Kasumi-1 (cell line): ENCODE measurements at regions not wholly inside any gene's neighbourhood (a gene's known extent, or its start where the extent isn't known, plus 50 kb on each side); places are given as distances from the start of the nearest gene placed in this dataset.
"Not testable (repeated sequence)": the region's sequence is repeated elsewhere in the genome, so short reads cannot be mapped to it uniquely, and the experiment has no call there.

ENCODE experiments used
- DNase-seq, 2 experiments: peaks; one replicate each; lab custom pipeline; 2025; lab: John Stamatoyannopoulos, UW

- DNase-seq: no peak
These were observed 207.3 kb upstream of the MAGEB2 start for GRCh38 chrX:30008031-30008430.

GRCh38 chrX:30010471-30010870 is 204.9 kb upstream of the MAGEB2 start:
- DNase-seq: no peak

DNA sequence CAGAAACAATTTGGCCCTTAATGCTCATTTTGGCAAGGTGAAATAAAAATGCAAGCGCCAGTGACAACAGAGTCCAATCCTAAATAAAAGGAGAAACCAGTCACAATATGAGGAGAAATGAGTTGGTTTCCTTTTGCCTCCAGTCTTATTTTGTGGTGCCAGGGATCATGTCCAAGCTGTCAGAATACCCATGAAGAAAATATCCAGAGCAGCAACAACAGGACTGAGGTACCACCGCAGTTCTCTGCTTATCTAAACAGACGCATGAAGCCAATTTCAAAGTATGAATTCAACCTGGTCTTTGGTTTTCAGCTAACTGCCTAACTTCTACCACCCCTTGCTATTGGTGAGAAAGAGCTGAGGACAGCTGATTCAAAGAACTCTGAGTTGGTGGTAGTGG is 199.9 kb upstream of the MAGEB2 start:
- DNase-seq: no peak

- no peak for DNase-seq
These were observed 187.7 kb upstream of the MAGEB2 start for GRCh38 chrX:30027636-30028035.

- DNase-seq: not testable (repeated sequence)
These were observed 179.0 kb upstream of the MAGEB2 start for GRCh38 chrX:30036406-30036805.

DNA sequence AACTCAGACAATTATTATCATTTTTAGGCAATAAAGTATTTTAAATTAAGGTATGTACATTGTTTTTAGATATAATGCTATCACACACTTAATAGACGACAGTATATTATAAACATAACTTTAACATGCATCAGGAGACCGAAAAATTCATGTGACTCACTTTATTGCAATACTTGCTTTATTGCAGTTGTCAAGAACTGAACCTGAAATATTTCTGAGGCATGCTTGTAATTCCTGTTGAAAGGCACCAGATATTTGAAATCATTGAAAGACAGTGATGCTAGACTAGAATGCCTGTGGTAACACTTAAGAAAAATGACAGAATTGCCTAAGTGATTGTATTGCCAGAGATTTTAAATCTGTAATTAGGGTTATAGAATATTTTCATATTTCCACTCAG is 175.6 kb upstream of the MAGEB2 start:
- DNase-seq: no peak

DNA sequence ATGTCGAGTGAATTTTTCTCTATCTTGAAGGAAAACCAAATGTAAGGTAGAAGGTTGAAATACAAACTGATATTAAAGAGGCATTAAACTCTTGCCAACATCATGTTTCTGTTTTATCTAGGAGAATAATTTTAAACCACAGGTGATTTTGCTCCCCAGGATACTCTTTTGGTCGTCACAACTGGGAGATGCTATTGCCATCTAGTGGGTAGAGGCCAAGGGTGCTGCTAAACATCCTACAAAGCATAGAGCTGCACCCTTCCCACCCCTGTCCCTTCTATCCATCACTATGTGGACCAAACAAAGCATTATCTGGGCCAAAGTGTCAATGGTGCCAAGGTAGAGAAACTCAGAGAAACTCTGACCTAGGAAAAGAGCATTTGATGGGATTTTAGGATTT is 154.6 kb upstream of the MAGEB2 start:
- DNase-seq: peak in 1 of 2 experiments; percentile 15

- no peak for DNase-seq
These were observed 150.1 kb upstream of the MAGEB2 start for GRCh38 chrX:30065226-30065625.

- no peak for DNase-seq
These were observed 147.7 kb upstream of the MAGEB2 start for GRCh38 chrX:30067677-30068076.

- DNase-seq: no peak
These were observed 129.8 kb upstream of the MAGEB2 start for GRCh38 chrX:30085571-30085970.

DNA sequence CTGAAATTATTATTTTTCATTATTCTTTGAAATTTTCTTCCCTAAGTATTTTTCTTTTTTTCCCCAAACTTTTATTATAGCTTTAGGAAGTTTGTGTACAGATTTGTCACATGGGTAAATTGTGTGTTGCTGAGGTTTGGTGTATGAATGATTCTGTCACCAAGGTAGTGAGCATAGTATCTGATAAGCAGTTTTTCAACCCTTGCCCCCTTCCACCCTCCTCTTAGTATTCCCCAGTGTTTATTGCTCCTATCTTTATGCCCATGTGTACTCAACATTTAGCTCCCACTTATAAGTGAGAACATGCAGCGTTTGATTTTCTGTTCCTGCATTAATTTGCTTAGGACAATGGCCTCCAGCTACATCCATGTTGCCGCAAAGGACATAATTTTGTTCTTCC is 103.9 kb upstream of the MAGEB2 start:
- no peak for DNase-seq

- DNase-seq: peak; percentile 32 to 35
These were observed 73.4 kb upstream of the MAGEB2 start for GRCh38 chrX:30141966-30142365.

GRCh38 chrX:30144221-30144620 is 71.1 kb upstream of the MAGEB2 start:
- no peak for DNase-seq

DNA sequence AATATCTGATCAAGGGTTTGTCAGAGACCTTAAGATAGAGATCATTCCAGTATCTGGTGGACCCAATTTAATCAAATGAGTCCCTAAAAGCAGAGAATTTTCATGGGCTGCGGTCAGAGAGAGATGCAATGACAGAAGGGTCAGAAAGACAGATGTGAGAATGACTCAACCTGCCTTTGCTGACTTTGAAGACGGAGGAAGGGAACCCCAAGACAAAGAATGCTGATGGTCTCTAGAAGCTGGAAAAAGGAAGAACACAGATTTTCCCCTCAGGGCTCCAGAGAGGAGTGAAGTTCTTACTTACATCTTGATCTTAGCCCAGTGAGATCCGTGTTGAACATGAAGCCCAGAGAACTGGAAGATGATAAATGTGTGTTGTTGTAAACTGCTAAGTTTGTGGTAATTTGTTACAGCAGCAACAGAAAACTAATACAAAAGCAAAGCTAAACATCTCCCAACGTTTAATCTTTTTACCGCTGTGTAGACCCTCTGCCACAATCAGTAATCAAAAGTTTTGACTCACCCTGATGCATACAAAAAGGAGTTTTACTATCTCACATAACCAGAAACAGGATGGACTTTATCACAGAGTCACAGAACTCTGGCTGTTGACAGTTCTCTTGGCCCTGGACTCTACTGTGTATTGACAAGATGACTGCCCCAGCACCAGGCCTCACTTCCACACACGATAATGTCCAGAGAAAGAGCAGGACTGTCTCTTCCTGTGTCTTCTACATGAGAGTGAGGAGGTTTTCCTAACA is 70.2 kb upstream of the MAGEB2 start:
- no peak for DNase-seq

DNA sequence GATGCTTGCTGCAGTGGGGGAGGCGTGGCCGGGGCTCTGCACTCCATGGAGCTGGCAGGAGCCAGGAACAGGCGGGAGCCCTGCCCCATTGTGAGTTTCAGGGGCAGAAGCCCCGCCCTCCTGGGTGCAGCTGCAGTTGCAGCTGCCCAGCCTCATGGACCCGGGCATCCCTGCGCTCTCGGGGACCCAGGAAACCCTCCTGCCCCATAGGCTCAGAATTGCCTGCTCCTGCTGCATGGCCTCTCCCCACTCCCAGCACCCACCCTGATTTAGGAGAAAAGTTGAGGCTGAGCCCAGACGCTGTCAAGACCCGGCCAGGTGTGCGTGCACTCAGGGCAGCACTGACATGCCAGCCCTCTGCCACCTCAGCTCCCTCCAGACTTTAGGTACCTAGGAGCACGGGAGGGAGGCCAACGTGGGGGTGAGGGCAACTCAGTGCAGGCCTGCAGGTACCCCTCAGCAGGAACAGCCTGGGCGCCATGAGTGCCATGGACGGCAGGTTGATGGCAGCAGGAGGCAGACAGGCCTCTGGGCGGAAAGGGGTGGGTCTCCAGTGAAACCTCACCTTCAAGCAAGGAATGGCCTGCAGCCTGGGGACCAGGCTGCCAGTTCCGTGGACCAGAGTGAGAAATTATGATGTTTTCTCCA is 67.2 kb upstream of the MAGEB2 start:
- DNase-seq: no peak

GRCh38 chrX:30149206-30149605 is 66.2 kb upstream of the MAGEB2 start:
- DNase-seq: not testable (repeated sequence)

- DNase-seq: no peak
These were observed 65.0 kb upstream of the MAGEB2 start for GRCh38 chrX:30150196-30150895.

GRCh38 chrX:30151964-30152363 is 63.4 kb upstream of the MAGEB2 start:
- no peak for DNase-seq

- DNase-seq: no peak
These were observed 62.0 kb upstream of the MAGEB2 start for GRCh38 chrX:30153175-30153880.

DNA sequence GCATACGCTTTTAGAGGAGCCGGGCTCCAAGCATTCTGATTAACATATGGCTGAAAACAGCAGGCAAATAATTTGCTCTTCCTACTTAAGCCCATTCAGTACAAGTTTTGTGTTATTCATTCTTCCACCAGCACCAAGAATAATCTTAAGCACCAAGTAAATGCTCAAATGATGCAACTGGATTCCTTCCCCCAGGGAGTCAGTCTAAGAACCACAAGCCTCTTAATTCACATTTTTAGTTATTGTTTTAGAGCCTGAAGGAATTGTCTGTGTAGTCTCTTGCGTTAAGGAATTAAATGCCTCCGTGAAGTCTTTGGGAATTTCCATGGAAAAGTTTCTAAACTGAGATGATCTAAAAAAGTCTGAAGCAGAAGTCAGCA is 61.5 kb upstream of the MAGEB2 start:
- DNase-seq: no peak

- no peak for DNase-seq
These were observed 59.4 kb upstream of the MAGEB2 start for GRCh38 chrX:30156009-30156408.

DNA sequence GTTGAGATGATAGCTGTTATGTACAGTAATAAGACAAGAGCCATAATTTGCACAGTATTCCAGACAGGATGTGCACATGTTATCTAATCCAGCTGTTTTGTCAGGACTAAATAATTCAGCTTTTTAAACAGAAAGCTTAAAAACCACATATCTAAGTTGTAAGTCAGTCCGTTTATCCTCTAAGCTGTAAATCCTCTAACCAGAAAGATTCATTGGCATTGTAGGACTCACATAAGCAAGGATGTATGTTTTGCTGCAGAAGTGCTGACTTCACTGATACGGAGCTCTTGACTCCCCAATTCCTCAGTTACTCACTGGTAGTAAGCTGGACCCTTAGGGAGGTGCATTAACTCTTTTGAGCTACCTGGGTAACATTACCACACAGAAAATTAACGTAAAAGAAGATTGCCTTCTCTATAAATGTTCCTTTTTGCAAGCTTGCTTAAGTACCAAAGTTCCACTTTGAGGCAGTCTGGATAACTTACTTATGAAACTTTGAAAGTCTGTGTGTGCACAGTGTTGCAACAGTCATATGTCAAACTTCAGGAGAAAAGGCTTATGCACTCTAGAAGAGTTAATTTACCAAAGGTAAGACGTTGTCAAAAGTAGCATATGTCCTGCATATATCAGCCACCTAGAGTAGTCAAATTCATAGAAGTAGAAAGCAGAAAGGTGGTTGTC is 58.3 kb upstream of the MAGEB2 start:
- no peak for DNase-seq
